Motor neuron (in vitro differentiated cells): ENCODE measurements at regions not wholly inside any gene's neighbourhood (a gene's known extent, or its start where the extent isn't known, plus 50 kb on each side); places are given as distances from the start of the nearest gene placed in this dataset.

Experiments used
- ATAC-seq, 8 experiments: fragments of 200-7000 bp; cut with Tn5 transposase; replicated peaks in 6 of 8; 2 replicates each; pipeline ENCODE4 v1.8.0; 2021; ENCODE audit warnings: mild to moderate bottlenecking in 8 of 8, moderate library complexity in 8 of 8
- H3K27ac ChIP-seq, 2 donors: fragments of 250-450 bp; sonication (Bioruptor Pico); 2 replicates each; pipeline ENCODE4 v1.9.0; 2021; ENCODE audit warnings: antibody characterized with exemption in 2 of 2, mild to moderate bottlenecking in 2 of 2, moderate library complexity in 1 of 2
- H3K4me1 ChIP-seq, 2 donors: fragments of 250-450 bp; sonication (Bioruptor Pico); replicated peaks in 1 of 2; 2 replicates each; pipeline ENCODE4 v1.6.1; 2021; ENCODE audit warnings: antibody characterized with exemption in 2 of 2, mild to moderate bottlenecking in 2 of 2, moderate library complexity in 1 of 2
- H3K4me3 ChIP-seq, 5 donors: fragments of 250-450 bp; sonication (Bioruptor Pico); 2 replicates each; pipeline ENCODE4 v1.9.0; 2021; ENCODE audit warnings: antibody characterized with exemption in 5 of 5, mild to moderate bottlenecking in 5 of 5, moderate library complexity in 4 of 5
- WGBS, 10 experiments: fragments of 450-650 bp; shearing (Covaris generic); methylation state at CpG; one replicate each; pipeline ENCODE4 v1.0.0; 2022; 5-methylcytosine and 5-hydroxymethylcytosine counted together
- in situ Hi-C, 9 experiments: fragments of 400-800 bp; cut with MboI; loops; one replicate each; pipeline ENCODE4 v1.15.0; 2021; ENCODE audit warnings: low sequenced_read_pairs in 9 of 9, low pct_unique_long_range_greater_than_20kb in 2 of 9; ENCODE audit not compliant: unreplicated experiment in 9 of 9

DNA sequence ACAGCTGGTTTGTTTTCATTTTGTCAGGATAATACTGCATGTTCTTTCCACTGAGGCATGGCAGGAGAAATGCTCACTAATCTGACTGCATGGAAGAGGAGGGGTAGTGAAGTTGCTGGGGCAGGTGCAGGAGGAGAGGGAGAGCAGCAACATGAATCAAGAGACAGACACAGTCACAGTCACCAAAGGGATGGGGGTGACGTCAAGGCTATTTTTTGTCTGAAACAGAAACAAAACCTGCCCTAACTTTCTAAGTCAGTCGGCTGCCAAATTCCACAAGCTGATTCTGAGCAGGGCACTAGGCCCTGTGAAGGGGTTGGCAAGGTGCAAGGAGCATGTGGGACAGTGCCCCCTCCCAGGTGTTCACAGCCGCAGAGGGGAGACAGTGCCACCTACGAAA lies 186.6 kb upstream of the NSMCE3 start:
- H3K4me1 ChIP-seq: peaks cover 21 to 35% of the 10 kb centered on the region in 2 donors
- H3K4me3 ChIP-seq: no peak overlapping the region
- WGBS, 10 experiments: 54 to 100% (median 91%) methylated on average over 1 to 4 of the region's 4 CpGs; no CpG with 5 or more reads in 2 of the 10 experiments
- in situ Hi-C loops: no loop called here
- H3K27ac ChIP-seq: no peak overlapping the region
- ATAC-seq: no peak

DNA sequence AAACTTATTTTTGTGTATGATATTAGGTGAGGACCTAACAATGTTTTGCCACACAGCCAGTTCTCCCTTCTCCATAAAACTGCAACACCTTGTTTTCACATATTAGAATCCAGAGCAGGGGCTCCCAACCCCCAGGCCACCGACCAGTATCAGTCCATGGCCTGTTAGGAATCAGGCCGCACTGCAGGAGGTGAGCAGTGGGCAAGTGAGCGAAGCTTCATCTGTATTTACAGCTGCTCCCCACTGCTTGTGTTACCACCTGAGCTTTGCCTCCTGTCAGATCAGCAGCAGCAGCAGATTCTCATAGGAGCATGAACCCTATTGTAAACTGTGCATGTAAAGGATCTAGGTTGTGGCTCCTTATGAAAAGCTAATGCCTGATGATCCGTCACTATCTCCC lies 185.9 kb upstream of the NSMCE3 start:
- Histone ChIP-seq H3K27ac (no peak overlapping the region), H3K4me1 (peaks cover 24 to 38% of the 10 kb centered on the region in 2 donors), H3K4me3 (no peak overlapping the region)
- no peak for ATAC-seq
- 80 to 100% (median 94%) methylated on average over 1 to 2 of the region's 4 CpGs; no CpG with 5 or more reads in 5 of the 10 experiments for whole genome bisulfite sequencing, 10 experiments
- in situ Hi-C loops: no loop called here

DNA sequence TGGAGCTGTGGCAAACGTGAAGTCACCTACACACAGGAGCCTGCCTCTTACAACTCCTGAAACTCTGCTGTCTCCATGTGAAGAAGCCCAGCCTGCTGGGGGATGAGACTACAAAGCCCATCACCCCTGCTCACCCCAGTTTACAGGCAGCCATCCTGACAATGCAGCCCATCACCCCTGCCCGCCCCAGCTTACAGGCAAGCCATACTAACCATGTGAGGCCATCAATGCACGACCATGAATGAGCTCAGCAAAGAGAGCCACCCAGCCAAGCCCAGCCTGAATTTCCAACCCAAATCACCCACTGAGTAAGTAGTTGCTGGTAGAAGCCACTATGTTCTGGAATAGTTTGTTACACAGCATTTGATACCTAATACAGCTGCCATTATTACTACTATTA lies 185.4 kb upstream of the NSMCE3 start:
- ATAC-seq: no peak
- no peak overlapping the region for H3K4me3 ChIP-seq
- 0 to 100% (median 90%) methylated on average over 1 to 3 of the region's 3 CpGs; no CpG with 5 or more reads in 4 of the 10 experiments for WGBS, 10 experiments
- peaks cover 24 to 38% of the 10 kb centered on the region in 2 donors for H3K4me1 ChIP-seq
- no peak overlapping the region for H3K27ac ChIP-seq
- in situ Hi-C loops: no loop called here

DNA sequence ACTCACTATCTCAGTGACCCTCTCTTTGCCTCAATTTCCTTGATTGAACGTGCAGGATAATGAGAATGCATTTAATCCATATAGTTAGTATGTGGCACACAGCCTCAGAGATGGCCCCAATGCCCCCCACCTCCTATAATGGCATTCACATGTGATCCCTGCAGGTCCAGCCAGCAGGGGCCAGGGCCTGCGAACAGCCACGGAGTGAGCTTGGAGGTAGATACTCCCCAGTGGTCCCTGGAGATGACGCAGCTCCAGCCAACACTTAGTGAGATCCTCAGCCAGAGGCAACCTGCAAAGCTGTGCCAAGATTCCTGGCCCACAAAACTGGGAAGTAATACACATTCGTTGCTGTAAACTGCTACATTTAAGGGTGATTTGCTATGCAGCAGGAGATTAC lies 184.9 kb upstream of the NSMCE3 start:
- no peak for ATAC-seq
- Histone ChIP-seq H3K4me3 (no peak overlapping the region), H3K27ac (peak overlapping the region in 1 of 2 donors; percentile 10), H3K4me1 (peaks cover 24 to 38% of the 10 kb centered on the region in 2 donors)
- WGBS, 10 experiments: 0 to 100% (median 73%) methylated on average over 1 to 2 of the region's 5 CpGs; no CpG with 5 or more reads in 3 of the 10 experiments
- in situ Hi-C loops: no loop called here

DNA sequence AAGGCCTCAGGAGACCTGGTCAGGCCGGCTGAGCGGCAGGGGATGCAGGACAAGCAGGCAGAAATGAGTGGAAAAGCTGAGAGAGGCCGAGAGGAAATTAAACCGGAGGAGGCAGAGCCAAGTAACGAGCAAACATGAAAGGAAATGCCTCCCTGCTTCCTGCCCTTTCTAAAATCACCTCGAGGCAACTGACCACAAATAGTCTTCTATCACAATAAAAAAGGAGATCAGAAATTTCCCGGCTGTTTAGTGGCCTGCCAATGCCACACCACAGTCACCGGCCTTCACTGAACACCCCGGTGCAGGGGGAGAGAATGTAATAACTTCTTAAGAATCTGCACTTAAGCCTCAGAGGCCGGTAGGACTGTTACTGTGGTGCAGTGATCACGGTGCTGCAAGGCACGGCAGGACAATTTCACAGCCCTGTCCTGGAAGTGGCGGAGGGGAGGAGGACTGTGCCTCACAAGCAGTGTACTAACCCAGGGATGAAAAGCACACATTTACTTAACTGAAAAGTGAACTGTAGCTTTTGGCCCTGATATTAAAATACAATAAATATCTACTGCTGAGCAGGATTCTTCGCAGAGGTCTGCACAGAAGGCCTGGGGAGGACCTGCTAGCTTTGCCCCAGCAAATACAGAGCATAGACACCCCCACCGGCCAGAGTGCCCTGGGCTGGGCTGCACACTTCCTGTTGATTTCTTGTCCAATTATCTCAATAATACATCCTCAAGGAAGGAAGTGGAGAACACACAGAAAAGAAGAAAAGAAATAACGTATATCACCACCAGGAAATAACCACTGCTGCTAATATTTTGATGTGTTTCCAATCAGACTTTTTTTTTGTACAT lies 183.5 kb upstream of the NSMCE3 start:
- in situ Hi-C loops: no loop called here
- 0 to 100% (median 52%) methylated on average over 1 to 13 of the region's 16 CpGs for WGBS, 10 experiments
- H3K27ac ChIP-seq: peak overlapping the region in 1 of 2 donors; percentile 27
- H3K4me1 ChIP-seq: peaks cover 24 to 38% of the 10 kb centered on the region in 2 donors
- ATAC-seq: peak in 7 of 8 experiments; percentile 40 to 76 (median 74)
- H3K4me3 ChIP-seq: no peak overlapping the region

DNA sequence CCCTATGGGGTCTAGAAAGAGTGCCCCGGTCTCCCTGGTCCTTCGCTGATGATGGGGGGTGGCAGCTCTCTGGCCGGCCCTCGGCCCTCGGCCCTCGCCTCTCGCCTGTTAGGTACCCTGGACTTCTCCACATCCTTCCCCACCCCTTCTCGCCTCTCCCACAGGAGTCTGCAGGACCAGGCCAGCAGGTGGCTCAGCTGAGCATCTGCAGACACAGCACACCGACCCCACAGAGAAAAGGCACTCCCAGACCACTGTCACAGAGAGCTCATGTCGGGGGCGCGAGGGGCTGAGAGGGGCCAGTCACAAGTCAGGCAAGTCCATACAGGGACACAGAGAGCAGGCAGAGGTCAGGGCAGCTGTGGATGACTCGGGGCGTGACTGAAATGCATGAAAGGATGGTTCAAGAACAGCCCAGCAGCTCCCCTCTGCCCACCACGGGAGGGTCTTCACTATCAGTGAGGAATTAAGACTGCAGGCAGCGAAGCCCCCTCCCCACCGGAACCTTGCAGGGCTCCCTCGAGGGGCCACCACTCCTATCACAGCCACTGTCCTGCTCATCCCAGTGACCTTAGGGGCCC lies 181.7 kb upstream of the NSMCE3 start:
- in situ Hi-C loops: no loop called here
- WGBS, 10 experiments: 0 to 40% (median 23%) methylated on average over 1 to 10 of the region's 18 CpGs; no CpG with 5 or more reads in 6 of the 10 experiments
- peaks cover 24 to 38% of the 10 kb centered on the region in 2 donors for H3K4me1 ChIP-seq
- no peak overlapping the region for H3K4me3 ChIP-seq
- peak overlapping the region in 1 of 2 donors; percentile 49 for H3K27ac ChIP-seq
- ATAC-seq: peak in 7 of 8 experiments; percentile 38 to 88 (median 86)

DNA sequence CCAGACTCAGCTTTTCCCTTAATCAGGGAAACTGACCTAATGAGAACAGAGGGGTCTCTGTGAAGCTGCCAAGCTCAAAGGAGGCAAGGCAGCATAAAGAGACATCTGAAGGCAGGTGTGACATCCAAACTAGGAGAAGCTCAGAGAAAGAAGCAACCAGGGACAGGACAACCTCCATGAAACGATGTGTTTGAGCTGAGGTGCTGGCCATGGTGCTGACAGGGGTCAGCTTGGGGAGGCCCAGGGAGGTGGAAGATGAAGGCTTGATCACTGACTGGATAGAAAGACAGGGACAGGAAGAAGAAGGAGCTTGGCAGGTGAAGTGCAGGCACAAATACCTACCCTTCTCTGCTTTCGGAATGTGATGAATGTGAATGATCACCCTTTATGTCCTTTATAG lies 179.5 kb upstream of the NSMCE3 start:
- 50 to 100% (median 92%) methylated on average over 1 of the region's 2 CpGs; no CpG with 5 or more reads in 2 of the 10 experiments for WGBS, 10 experiments
- Histone ChIP-seq H3K4me3 (no peak overlapping the region), H3K4me1 (peaks cover 24 to 32% of the 10 kb centered on the region in 2 donors), H3K27ac (no peak overlapping the region)
- ATAC-seq: peak in 1 of 8 experiments; percentile 37
- in situ Hi-C loops: loop anchor here in 1 of 9 experiments (25.0 kb wide), 1 partner anchor 88 kb away; no protein-coding TSS in a partner anchor

DNA sequence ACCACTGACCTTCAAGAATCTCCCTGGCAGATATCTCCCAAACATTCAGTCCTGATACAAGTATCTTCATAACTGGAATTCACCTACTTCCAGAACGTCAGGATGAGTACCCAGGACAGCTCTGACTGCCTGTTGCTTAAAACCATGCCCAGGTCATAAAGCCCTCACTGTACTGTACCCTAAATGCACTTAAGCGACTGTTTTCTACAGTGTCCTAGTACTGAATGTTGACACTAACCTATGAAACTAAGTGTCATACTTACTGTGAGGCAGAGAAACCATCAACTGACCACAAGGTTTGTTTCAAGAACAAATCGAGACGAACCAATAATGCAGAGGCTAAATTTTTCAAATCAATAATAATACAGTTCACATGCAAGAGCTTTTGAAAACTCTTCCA lies 178.7 kb upstream of the NSMCE3 start:
- in situ Hi-C loops: loop anchor here in 1 of 9 experiments (25.0 kb wide), 1 partner anchor 89 kb away; no protein-coding TSS in a partner anchor
- Histone ChIP-seq H3K27ac (no peak overlapping the region), H3K4me3 (no peak overlapping the region), H3K4me1 (peaks cover 22 to 23% of the 10 kb centered on the region in 2 donors)
- no peak for ATAC-seq
- 8 to 100% (median 89%) methylated on average over 1 to 4 of the region's 4 CpGs; no CpG with 5 or more reads in 1 of the 10 experiments for WGBS, 10 experiments

DNA sequence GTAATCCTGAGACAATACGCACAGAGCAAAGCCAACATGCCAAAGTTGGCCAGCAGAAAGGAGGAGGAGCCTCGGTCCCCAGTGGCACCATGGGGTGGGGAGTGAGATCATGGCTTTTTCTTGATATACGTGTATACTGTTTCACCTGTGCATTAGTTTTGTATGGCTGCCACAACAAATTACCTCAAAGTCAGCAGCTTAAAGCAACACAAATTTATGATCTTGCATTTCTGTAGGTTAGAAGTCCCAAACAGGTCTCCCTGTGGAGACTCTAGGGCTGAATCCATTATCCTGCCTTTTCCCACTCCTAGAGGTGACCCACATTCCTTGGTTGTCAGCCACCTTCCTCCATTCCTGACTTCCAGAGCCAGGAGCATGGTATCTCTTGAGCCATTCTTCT lies 176.9 kb upstream of the NSMCE3 start:
- H3K4me1 ChIP-seq: peaks cover 5% of the 10 kb centered on the region in 2 donors
- no peak for ATAC-seq
- H3K4me3 ChIP-seq: no peak overlapping the region
- 0 to 88% (median 78%) methylated on average over 1 to 3 of the region's 3 CpGs; no CpG with 5 or more reads in 4 of the 10 experiments for WGBS, 10 experiments
- no peak overlapping the region for H3K27ac ChIP-seq
- in situ Hi-C loops: loop anchor here in 1 of 9 experiments (25.0 kb wide), 1 partner anchor 91 kb away; no protein-coding TSS in a partner anchor

DNA sequence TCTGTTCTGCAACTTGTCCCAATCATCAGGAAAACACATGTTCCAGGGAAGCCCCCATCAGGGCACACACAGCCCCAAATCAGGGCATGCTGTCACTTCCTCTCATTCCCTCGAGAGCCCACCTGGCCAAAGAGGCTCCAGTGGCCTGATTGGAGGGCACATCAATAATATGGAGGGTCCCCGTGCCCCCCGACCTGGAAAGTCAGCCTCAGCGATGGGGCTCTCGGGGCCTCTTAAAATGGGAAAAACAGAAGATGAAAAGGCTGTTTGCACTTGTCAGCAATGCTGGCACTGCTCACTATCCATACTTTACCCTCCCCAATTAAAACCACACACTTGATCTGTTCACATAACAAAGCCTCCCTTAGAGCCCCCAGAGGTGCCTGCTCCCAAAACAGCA lies 172.9 kb upstream of the NSMCE3 start:
- H3K4me1 ChIP-seq: no peaks in the 10 kb centered on the region
- no peak for ATAC-seq
- H3K4me3 ChIP-seq: no peak overlapping the region
- no peak overlapping the region for H3K27ac ChIP-seq
- in situ Hi-C loops: loop anchor here in 1 of 9 experiments (25.0 kb wide), 1 partner anchor 95 kb away; no protein-coding TSS in a partner anchor
- WGBS, 10 experiments: 33 to 100% (median 100%) methylated on average over 2 to 3 of the region's 5 CpGs; no CpG with 5 or more reads in 7 of the 10 experiments

DNA sequence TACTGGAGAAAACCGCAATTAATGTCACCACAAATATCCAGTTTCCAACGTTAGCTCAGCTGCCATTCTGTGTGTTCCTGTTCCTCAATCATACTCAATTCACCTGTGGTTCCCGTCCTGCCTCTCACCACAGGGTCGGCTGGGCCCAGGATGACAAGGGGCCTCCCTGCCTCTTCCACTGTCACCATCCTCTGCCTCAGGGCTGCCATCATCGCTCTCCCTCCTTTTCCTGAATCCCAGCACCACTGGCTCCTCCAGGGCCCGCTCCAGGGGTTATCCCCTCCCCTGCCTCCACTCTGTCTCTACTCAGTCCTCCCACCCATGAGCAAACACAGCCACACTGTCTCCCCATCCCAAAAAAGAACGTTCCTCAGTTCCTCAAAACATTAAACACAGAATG lies 170.9 kb upstream of the NSMCE3 start:
- no peak for ATAC-seq
- Histone ChIP-seq H3K4me3 (no peak overlapping the region), H3K27ac (no peak overlapping the region), H3K4me1 (peaks cover 0 to 5% of the 10 kb centered on the region in 2 donors)
- in situ Hi-C loops: loop anchor here in 1 of 9 experiments (25.0 kb wide), 1 partner anchor 97 kb away; no protein-coding TSS in a partner anchor
- 0 to 100% (median 82%) methylated on average over 2 to 6 of the region's 7 CpGs; no CpG with 5 or more reads in 4 of the 10 experiments for WGBS, 10 experiments

DNA sequence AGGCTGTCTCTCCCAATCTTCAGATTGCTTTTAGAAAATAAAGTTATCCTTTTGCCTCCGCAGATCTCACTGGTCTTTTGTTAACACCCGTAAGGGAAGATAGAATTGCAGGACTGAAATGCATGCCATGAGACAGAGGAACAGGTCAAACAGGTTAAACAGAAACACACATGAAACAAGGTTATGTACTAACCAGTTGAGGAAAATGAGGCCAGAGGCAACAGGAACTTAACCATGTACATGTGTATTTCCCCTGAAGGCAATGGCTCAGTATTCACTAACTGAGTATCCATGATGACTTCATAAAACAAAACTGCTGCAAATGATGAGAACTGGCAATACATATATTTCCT lies 169.1 kb upstream of the NSMCE3 start:
- 20 to 86% (median 54%) methylated on average over 1 to 2 of the region's 2 CpGs; no CpG with 5 or more reads in 1 of the 10 experiments for WGBS, 10 experiments
- in situ Hi-C loops: loop anchor here in 1 of 9 experiments (25.0 kb wide), 1 partner anchor 99 kb away; no protein-coding TSS in a partner anchor
- Histone ChIP-seq H3K4me1 (peaks cover 11 to 19% of the 10 kb centered on the region in 2 donors), H3K4me3 (no peak overlapping the region), H3K27ac (no peak overlapping the region)
- ATAC-seq: no peak
